KOPT-K1 (cell line): ENCODE measurements at regions not wholly inside any gene's neighbourhood (a gene's known extent, or its start where the extent isn't known, plus 50 kb on each side); places are given as distances from the start of the nearest gene placed in this dataset.
"Not testable (repeated sequence)": the region's sequence is repeated elsewhere in the genome, so short reads cannot be mapped to it uniquely, and the experiment has no call there.

Experiments used
- H3K27ac ChIP-seq: fragments of 200-600 bp; sonication (generic); 2 replicates; pipeline ENCODE4 v1.5.1; 2016; ENCODE audit warnings: antibody characterized with exemption, mild to moderate bottlenecking, low read depth, low read length; ENCODE audit not compliant: poor library complexity, severe bottlenecking
- H3K36me3 ChIP-seq: fragments of 200-600 bp; sonication (generic); 2 replicates; pipeline ENCODE4 v1.5.1; 2017; ENCODE audit warnings: antibody characterized with exemption, mild to moderate bottlenecking, low read length, moderate library complexity; ENCODE audit not compliant: insufficient read depth
- H3K9me3 ChIP-seq: fragments of 200-600 bp; sonication (generic); 2 replicates; pipeline ENCODE4 v1.5.1; 2017; ENCODE audit warnings: antibody characterized with exemption, low read length, mild to moderate bottlenecking; ENCODE audit not compliant: insufficient read depth, poor library complexity, severe bottlenecking

GRCh38 chr3:59171491-59171890, 121.7 kb upstream of the CFAP20DC start:
- H3K36me3 ChIP-seq, result no peaks in the 10 kb centered on the region
- H3K9me3 ChIP-seq, result no peaks in the 10 kb centered on the region
- H3K27ac ChIP-seq, result no peak overlapping the region

GRCh38 chr3:59170166-59170565, 120.3 kb upstream of the CFAP20DC start:
- not testable (repeated sequence) for H3K27ac ChIP-seq

GRCh38 chr3:59167756-59168155, 117.9 kb upstream of the CFAP20DC start:
- no peaks in the 10 kb centered on the region for H3K36me3 ChIP-seq
- no peak overlapping the region for H3K27ac ChIP-seq

More at GRCh38 chr3:59170166-59170565, 120.3 kb upstream of the CFAP20DC start:
- H3K36me3 ChIP-seq, H3K9me3 ChIP-seq: not testable (repeated sequence)

GRCh38 chr3:59163953-59164352, 114.1 kb upstream of the CFAP20DC start:
- no peaks in the 10 kb centered on the region for H3K36me3 ChIP-seq

More at GRCh38 chr3:59167756-59168155, 117.9 kb upstream of the CFAP20DC start:
- H3K9me3 ChIP-seq, result no peaks in the 10 kb centered on the region

GRCh38 chr3:59161048-59161447, 111.2 kb upstream of the CFAP20DC start:
- H3K27ac ChIP-seq, result no peak overlapping the region
- no peaks in the 10 kb centered on the region for H3K9me3 ChIP-seq
- no peaks in the 10 kb centered on the region for H3K36me3 ChIP-seq

More at GRCh38 chr3:59163953-59164352, 114.1 kb upstream of the CFAP20DC start:
- no peak overlapping the region for H3K27ac ChIP-seq
- H3K9me3 ChIP-seq, result no peaks in the 10 kb centered on the region

- Histone ChIP-seq H3K27ac (no peak overlapping the region), H3K9me3 (no peaks in the 10 kb centered on the region), H3K36me3 (no peaks in the 10 kb centered on the region)
Observed at GRCh38 chr3:59160133-59160746, 110.4 kb upstream of the CFAP20DC start.

- H3K36me3 ChIP-seq, result no peaks in the 10 kb centered on the region
- no peak overlapping the region for H3K27ac ChIP-seq
- H3K9me3 ChIP-seq, result peaks cover 5% of the 10 kb centered on the region
Observed at GRCh38 chr3:59153648-59154047, 103.8 kb upstream of the CFAP20DC start.

- peaks cover 5% of the 10 kb centered on the region for H3K9me3 ChIP-seq
- H3K36me3 ChIP-seq, result no peaks in the 10 kb centered on the region
Observed at GRCh38 chr3:59152943-59153342, 103.1 kb upstream of the CFAP20DC start.

GRCh38 chr3:59150039-59150438, 100.2 kb upstream of the CFAP20DC start:
- peaks cover 10% of the 10 kb centered on the region for H3K9me3 ChIP-seq
- H3K36me3 ChIP-seq, result no peaks in the 10 kb centered on the region
- no peak overlapping the region for H3K27ac ChIP-seq

More at GRCh38 chr3:59152943-59153342, 103.1 kb upstream of the CFAP20DC start:
- no peak overlapping the region for H3K27ac ChIP-seq

- H3K36me3 ChIP-seq, result no peaks in the 10 kb centered on the region
- peaks cover 10% of the 10 kb centered on the region for H3K9me3 ChIP-seq
- no peak overlapping the region for H3K27ac ChIP-seq
Observed at GRCh38 chr3:59149166-59149565, 99.3 kb upstream of the CFAP20DC start.

GRCh38 chr3:59143447-59143846, 93.6 kb upstream of the CFAP20DC start:
- Histone ChIP-seq H3K9me3 (peaks cover 4% of the 10 kb centered on the region), H3K36me3 (no peaks in the 10 kb centered on the region), H3K27ac (no peak overlapping the region)

- H3K36me3 ChIP-seq, result no peaks in the 10 kb centered on the region
- no peak overlapping the region for H3K27ac ChIP-seq
- peaks cover under 1% of the 10 kb centered on the region for H3K9me3 ChIP-seq
Observed at GRCh38 chr3:59142556-59142955, 92.7 kb upstream of the CFAP20DC start.

GRCh38 chr3:59138966-59139365, 89.1 kb upstream of the CFAP20DC start:
- Histone ChIP-seq H3K9me3 (no peaks in the 10 kb centered on the region), H3K36me3 (no peaks in the 10 kb centered on the region), H3K27ac (no peak overlapping the region)

GRCh38 chr3:59137415-59137814, 87.6 kb upstream of the CFAP20DC start:
- Histone ChIP-seq H3K27ac (no peak overlapping the region), H3K9me3 (no peaks in the 10 kb centered on the region), H3K36me3 (no peaks in the 10 kb centered on the region)

- no peaks in the 10 kb centered on the region for H3K9me3 ChIP-seq
Observed at GRCh38 chr3:59136081-59136480, 86.3 kb upstream of the CFAP20DC start.

GRCh38 chr3:59135096-59135495, 85.3 kb upstream of the CFAP20DC start:
- H3K27ac ChIP-seq, result no peak overlapping the region
- H3K36me3 ChIP-seq, result no peaks in the 10 kb centered on the region
- no peaks in the 10 kb centered on the region for H3K9me3 ChIP-seq

More at GRCh38 chr3:59136081-59136480, 86.3 kb upstream of the CFAP20DC start:
- Histone ChIP-seq H3K36me3 (no peaks in the 10 kb centered on the region), H3K27ac (no peak overlapping the region)
